GM12878 (cell line): ENCODE measurements at regions not wholly inside any gene's neighbourhood (a gene's known extent, or its start where the extent isn't known, plus 50 kb on each side); places are given as distances from the start of the nearest gene placed in this dataset.

Source experiments
- ATAC-seq: fragments of 200-7000 bp; cut with Tn5 transposase; 3 replicates; pipeline ENCODE4 v1.9.1; 2020; ENCODE audit warnings: mild to moderate bottlenecking, moderate library complexity
- BruUV-seq: library from RNA; stranded (reverse); fragments of 400-500 nt; replicated peaks from 2 replicates; lab custom pipeline; 2021; lab: Mats Ljungman, UMichigan
- CTCF ChIA-PET: fragments of 300-600 bp; sonication (Branson Sonifier 250); formaldehyde crosslinking; extraction: SDS; loops from one replicate; lab custom pipeline; 2021; ENCODE audit warnings: inconsistent platforms; lab: Yijun Ruan, JAX
- POLR2A ChIA-PET: fragments of 350-600 bp; formaldehyde crosslinking; extraction: SDS; loops from one replicate; lab custom pipeline; 2021; ENCODE audit warnings: inconsistent platforms; lab: Charles Lee
- RAD21 ChIA-PET: fragments of 300-600 bp; sonication (Branson Sonifier 250); formaldehyde crosslinking; loops from one replicate; lab custom pipeline; 2023; ENCODE audit warnings: antibody characterized with exemption; ENCODE audit not compliant: unreplicated experiment; lab: Charles Lee
- SMC1A ChIA-PET: fragments of 300-600 bp; sonication (Branson Sonifier 250); formaldehyde crosslinking; loops from one replicate; lab custom pipeline; 2023; ENCODE audit not compliant: unreplicated experiment, uncharacterized antibody; lab: Charles Lee
- DNase-seq: peaks from one replicate; pipeline ENCODE4 v3.0.0-alpha.2; 2011; ENCODE audit warnings: low read depth, low spot score
- FAIRE-seq: peaks from 3 replicates; lab custom pipeline; 2011; peaks lifted over from hg19 to GRCh38; lab: Jason Lieb, UNC
- H2AFZ ChIP-seq: 2 replicates; pipeline ENCODE4 v1.6.0; 2011; ENCODE audit warnings: low read depth, low read length, control low read depth; ENCODE audit not compliant: control insufficient read depth
- H3K27ac ChIP-seq: 2 replicates; pipeline ENCODE4 v1.5.1; 2011; ENCODE audit warnings: control low read depth; ENCODE audit not compliant: control insufficient read depth, insufficient read depth
- H3K27me3 ChIP-seq, 2 experiments: replicated peaks in 1 of 2; 2 replicates each; pipeline versions ENCODE4 v1.6.0 to v1.6.1; 2011; ENCODE audit warnings: low read length in 1 of 2; ENCODE audit not compliant: control insufficient read depth in 2 of 2, insufficient read depth in 2 of 2
- H3K36me3 ChIP-seq, 2 experiments: 2 replicates each; pipeline ENCODE4 v1.5.1; 2011; ENCODE audit warnings: low read length in 1 of 2; ENCODE audit not compliant: control insufficient read depth in 2 of 2, insufficient read depth in 2 of 2
- H3K4me1 ChIP-seq: 2 replicates; pipeline ENCODE4 v1.6.1; 2011; ENCODE audit warnings: mild to moderate bottlenecking, low read length, moderate library complexity, mixed read lengths; ENCODE audit not compliant: control insufficient read depth, insufficient read depth
- H3K4me2 ChIP-seq: 2 replicates; pipeline ENCODE4 v1.6.0; 2011; ENCODE audit warnings: control low read depth; ENCODE audit not compliant: control insufficient read depth, insufficient read depth
- H3K4me3 ChIP-seq: fragments of 200-600 bp; sonication (generic); 2 replicates; pipeline ENCODE4 v1.5.1; 2016
- H3K79me2 ChIP-seq: 2 replicates; pipeline ENCODE4 v1.6.0; 2011; ENCODE audit warnings: low read length; ENCODE audit not compliant: control insufficient read depth, insufficient read depth
- H3K9ac ChIP-seq: 2 replicates; pipeline ENCODE4 v1.8.0; 2011; ENCODE audit warnings: low read length, control low read depth, mixed read lengths; ENCODE audit not compliant: control insufficient read depth, insufficient read depth
- H3K9me3 ChIP-seq: replicated peaks from 3 replicates; pipeline ENCODE4 v1.5.1; 2011; ENCODE audit warnings: mild to moderate bottlenecking, low read length; ENCODE audit not compliant: control insufficient read depth, insufficient read depth
- H4K20me1 ChIP-seq: 2 replicates; pipeline ENCODE4 v1.6.0; 2011; ENCODE audit not compliant: control insufficient read depth, insufficient read depth
- CBX3 ChIP-seq: fragments of 200-600 bp; sonication (generic); IDR thresholded peaks from 2 replicates; pipeline ENCODE4 v1.6.1; 2016; ENCODE audit warnings: low read depth, borderline replicate concordance
- CREM ChIP-seq: IDR thresholded peaks from 2 replicates; pipeline ENCODE4 v1.6.1; 2014; ENCODE audit warnings: antibody characterized with exemption, low read depth
- ETV6 ChIP-seq, 2 experiments: fragments of 450-650 bp in 1 of 2; IDR thresholded peaks in 1 of 2; conservative IDR thresholded peaks in 1 of 2; 2 replicates each; pipeline ENCODE4 v1.6.1; 2014; ENCODE audit warnings: antibody characterized with exemption in 1 of 2, borderline replicate concordance in 1 of 2, low read depth in 1 of 2, mild to moderate bottlenecking in 1 of 2, moderate library complexity in 1 of 2
- IRF3 ChIP-seq: fragments of 450-650 bp; IDR thresholded peaks from 2 replicates; pipeline ENCODE4 v1.6.1; 2014; ENCODE audit warnings: mild to moderate bottlenecking
- LARP7 ChIP-seq: fragments of 450-650 bp; IDR thresholded peaks from 2 replicates; pipeline ENCODE4 v1.6.1; 2017; ENCODE audit warnings: mild to moderate bottlenecking
- MLLT1 ChIP-seq: fragments of 450-650 bp; IDR thresholded peaks from 2 replicates; pipeline ENCODE4 v1.6.1; 2016; ENCODE audit warnings: mild to moderate bottlenecking
- RFX5 ChIP-seq: IDR thresholded peaks from 2 replicates; pipeline ENCODE4 v1.6.1; 2011; ENCODE audit warnings: low read depth, low read length, improper control_type of control experiment
- whole genome bisulfite sequencing: methylation state at CpG from one replicate; pipeline ENCODE4 v1.1.6; 2016; ENCODE audit warnings: low lambda C conversion rate; ENCODE audit not compliant: insufficient replicate concordance, insufficient coverage; ENCODE audit errors: missing lambda C conversion rate; 5-methylcytosine and 5-hydroxymethylcytosine counted together
- in situ Hi-C: fragments of 300-500 bp; cut with MboI; formaldehyde crosslinking; loops from 9 replicates; pipeline ENCODE4 v1.14.3; 2018; ENCODE audit warnings: mixed read lengths
- intact Hi-C: fragments of 100-400 bp; cut with micrococcal nuclease; formaldehyde crosslinking; loops from one replicate; pipeline ENCODE4 v1.14.2; 2022; ENCODE audit not compliant: unreplicated experiment

- no peaks in the 10 kb centered on the region for H3K9me3 ChIP-seq
- POLR2A ChIA-PET: no interaction called here
- H3K4me1 ChIP-seq: no peaks in the 10 kb centered on the region
- ATAC-seq (no peak), DNase-seq (no peak), FAIRE-seq (no peak)
- H4K20me1 ChIP-seq: no peaks in the 10 kb centered on the region
- H3K4me2 ChIP-seq: no peak overlapping the region
- no TSS peak for BruUV-seq
- H3K27ac ChIP-seq: no peak overlapping the region
- WGBS: 5% methylated on average over 7 of the region's 7 CpGs
- H3K4me3 ChIP-seq: no peak overlapping the region
- in situ Hi-C loops (no loop called here), intact Hi-C loops (no loop called here)
- CTCF ChIA-PET: no interaction called here
- no peak overlapping the region for H2AFZ ChIP-seq
- H3K9ac ChIP-seq: no peak overlapping the region
- SMC1A ChIA-PET: no interaction called here
- RAD21 ChIA-PET: no interaction called here
- H3K27me3 ChIP-seq: no peaks in the 10 kb centered on the region; a peak in 1 of 4 replicates
- no peaks in the 10 kb centered on the region for H3K36me3 ChIP-seq
- no peaks in the 10 kb centered on the region for H3K79me2 ChIP-seq
- TF ChIP-seq CREM (no peak), ETV6 (conservative IDR thresholded peaks at IDR 0.05 in 1 of 2, IDR thresholded peaks at IDR 0.05 in 1 of 2; ENCODE audit: borderline replicate concordance in 1 of 2, low read depth in 1 of 2) (no peak), CBX3 (no peak), RFX5 (no peak), MLLT1 (no peak), LARP7 (no peak), IRF3 (no peak)
These were observed 219.6 kb upstream of the C14orf180 start for GRCh38 chr14:104359969-104360442.
